GM19463 (cell line): ENCODE measurements at regions not wholly inside any gene's neighbourhood (a gene's known extent, or its start where the extent isn't known, plus 50 kb on each side); places are given as distances from the start of the nearest gene placed in this dataset.

Experiments used
- ATAC-seq: cut with Tn5 transposase; IDR thresholded peaks from one replicate; pipeline ENCODE4 v1.9.1; 2021; ENCODE audit warnings: mild to moderate bottlenecking, moderate library complexity; ENCODE audit not compliant: unreplicated experiment

DNA sequence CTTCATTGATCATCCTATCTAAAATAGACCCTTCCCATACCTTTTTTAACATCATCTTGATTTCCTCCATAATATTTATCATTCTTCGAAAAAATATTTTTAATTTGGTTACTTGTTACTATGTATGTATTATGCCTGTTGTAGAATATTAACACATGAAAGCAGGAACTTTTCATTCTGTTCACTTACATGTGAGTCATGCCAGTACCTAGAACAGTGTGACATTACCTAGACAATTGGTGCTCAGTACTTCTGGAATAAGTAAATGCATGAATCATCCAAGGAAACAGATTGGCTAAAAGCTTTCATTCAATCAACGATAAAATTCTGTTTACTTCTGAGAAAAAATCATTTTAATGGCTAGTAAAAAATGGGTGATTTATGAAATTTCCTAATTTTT lies 76.4 kb downstream of the CXXC4 start:
- ATAC-seq = no peak

DNA sequence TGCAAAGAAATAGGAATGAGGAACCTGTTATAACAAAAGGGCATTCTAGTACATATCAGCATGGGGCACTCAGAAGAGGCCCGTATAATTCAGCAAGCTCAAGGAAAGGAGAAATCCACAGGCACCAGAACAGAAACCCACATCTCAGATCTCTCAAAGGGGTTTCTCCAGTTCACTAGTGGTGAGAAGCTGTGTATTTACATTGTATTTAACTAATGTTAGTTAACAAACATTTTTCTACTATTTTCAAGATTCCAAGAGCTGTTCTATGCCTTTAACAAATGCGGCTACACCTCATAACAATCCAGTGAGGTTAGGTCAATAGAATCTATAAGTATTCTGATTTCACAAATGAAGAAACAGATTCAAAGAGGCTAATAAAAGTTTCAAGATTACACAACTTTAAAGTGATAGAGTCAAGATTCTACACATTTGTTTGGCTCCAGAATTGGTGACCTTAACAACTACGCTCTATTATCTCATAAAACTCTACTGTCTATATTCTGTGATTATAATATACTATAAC lies 77.3 kb downstream of the CXXC4 start:
- no peak for ATAC-seq

DNA sequence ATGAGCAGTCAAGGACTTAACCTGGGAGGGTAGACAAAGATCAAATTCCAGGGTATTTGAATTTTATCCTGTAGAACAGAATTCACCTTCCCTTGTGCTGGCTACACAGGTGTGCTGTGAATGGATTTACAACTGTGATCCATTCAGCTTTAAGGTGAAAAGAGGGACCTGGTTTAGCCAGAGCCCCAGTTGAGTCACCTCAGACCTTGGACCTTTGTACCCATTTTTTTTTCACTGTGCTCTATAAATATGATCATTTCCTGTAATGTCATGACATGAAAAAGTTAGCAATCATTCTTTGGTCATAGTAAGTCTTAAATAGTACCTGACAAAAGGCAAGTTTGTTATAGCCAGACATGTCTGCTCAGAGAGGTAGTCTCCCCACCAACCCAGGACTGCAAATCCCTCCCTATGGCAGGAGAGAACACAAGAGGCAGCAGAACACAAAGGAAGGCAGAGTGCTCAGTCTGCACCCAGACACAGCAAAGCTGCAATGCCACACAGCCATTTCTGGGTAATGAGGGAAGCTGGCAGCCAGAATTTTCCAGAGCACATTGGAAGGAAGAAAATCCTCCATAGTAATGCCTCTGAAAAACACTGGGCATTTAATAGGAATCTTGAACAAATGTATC lies 77.9 kb downstream of the CXXC4 start:
- no peak for ATAC-seq

DNA sequence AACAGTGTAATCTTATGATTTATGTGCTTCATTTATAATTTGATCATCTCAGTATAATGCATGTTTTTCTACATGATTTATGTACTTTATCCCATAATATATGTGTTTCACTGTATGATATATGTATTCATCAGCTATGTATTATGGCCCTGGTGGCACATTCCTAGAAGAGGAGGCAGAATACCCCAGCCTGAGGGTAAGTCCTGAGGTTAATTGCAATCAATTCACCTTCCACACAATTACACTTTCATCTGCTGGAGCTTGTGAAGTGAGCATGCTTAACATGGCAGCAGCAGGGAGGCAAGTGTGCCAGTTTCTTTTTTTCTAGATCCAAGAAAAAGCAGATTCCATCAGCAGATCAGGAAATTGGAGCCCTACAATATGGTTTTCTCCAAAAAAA lies 81.2 kb downstream of the CXXC4 start:
- no peak for ATAC-seq

DNA sequence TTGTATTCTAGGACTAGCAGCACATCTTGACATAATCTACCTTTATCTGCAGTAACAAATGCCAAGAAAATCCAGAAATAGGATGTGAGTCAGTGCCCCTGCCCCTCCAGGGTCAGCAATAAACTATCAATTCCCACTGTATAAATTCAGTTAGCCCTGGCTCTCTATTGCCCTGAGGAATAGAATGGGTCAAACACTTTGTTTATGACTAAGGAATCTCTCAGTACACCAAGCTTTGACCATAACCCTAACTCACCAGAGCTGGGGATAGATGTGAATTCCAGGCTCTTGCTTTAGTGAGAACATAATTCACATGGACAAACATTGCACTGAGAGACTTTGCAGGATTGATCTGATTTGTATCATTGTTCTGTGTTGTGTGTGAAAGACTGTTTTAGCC lies 82.3 kb downstream of the CXXC4 start:
- ATAC-seq = no peak

DNA sequence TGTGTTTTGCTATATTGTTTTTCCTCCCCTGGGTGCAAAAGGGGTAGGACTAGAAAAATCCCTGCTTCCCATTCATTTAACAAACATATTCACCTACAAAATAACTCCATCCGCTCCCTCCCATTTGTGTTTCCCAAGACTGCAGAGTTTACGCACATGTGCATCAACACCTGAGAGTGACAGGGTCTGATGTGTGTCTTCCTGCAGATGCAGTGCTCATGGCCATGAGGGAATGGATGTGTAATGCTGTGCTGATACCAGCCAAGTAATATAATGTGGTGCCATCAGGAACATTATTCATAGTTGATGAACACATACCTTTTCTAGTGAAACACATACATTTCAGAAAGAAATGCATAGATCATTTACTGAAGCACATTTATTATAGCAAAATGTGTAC lies 83.2 kb downstream of the CXXC4 start:
- no peak for ATAC-seq

DNA sequence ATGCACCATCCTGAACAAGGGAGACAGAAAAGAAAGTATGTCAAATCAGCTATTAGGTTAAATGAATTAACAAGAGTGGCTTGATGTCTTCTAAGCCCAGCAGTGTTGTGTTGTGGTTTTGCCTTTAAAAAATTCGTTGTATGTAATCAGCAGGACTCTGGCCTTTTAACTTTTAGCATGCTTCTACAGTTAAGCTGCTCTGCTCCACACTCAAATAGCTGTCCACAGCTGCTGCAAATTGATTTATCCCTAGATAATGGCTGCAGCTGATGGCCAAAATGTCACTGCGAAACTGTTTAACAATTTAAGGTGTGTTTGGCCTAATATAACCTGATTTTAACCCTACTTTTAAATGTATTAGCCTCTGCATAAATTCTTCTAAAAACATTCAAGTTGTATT lies 85.8 kb downstream of the CXXC4 start:
- no peak for ATAC-seq

DNA sequence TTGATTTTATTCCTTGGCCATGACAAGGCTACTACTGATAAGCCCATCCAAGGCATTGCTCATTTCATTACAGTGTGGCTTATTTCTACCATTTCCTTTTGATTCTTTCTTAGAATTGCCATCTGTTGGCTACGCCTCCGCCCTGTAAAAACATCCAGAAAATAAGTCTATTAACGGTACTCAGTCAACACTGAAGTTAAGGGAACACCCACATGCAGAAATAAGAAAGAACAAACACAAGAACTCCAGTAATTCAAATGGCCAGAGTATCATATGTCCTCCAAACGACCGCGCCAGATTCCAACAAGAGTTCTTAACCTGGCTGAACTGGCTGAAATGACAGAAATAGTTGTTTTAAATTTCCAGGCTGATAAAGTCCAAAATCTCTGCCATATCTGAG lies 90.3 kb downstream of the CXXC4 start:
- no peak for ATAC-seq

DNA sequence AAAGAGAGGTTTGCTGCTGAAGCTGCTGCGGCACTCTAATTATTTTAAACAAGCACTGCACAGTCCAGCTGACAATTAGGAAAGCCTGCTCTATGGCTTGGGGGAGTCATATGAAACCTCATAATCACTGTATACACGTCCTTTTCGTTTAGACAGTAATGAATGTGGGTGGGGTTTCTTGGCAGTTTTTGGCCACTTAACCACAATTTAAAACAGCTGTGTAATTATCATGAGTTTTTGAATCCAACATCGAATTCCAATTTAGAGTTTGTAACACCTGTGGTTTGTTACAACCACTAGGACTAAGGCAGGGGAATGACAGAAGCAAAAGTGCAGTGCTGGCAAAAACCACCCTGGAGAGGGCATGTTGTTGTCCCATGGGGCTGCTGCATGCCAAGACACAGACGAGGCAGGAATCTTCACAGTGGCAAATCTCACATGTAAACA lies 99.5 kb downstream of the CXXC4 start:
- no peak for ATAC-seq

DNA sequence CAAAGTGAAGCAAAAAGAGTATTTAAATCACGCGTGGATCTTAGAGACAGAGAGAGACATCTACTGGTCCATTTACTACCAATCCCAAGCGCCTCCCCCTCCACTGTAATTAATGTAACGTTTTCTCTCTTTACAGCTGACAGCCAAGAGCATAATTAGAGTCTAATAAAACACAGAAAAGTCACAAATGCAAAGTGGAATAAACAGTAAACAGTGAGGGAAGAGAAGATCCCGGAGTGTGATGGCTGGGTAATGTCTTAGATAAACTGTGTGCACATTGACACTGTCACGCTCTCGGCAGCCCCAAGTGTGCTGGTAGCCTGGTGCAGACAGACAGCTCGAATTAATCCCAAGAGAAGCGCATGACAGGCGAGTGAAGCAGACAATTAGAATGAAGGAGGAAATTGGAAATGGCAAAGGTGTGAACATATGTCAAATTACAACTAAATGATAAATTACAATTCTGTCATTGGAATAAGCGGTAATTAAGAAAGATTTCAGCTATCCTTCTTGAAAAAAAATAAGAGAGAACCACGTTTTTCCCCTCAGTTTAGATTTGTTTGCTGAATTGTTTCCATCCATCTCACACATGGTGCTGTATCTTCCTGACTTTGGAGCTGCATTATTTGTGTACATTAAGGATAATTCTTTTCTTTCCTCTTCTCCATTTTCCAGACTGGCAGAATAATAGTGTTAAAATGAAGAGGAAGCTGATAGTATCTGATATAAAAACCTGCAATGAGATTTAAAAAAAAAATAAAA lies 100.1 kb downstream of the CXXC4 start:
- no peak for ATAC-seq

DNA sequence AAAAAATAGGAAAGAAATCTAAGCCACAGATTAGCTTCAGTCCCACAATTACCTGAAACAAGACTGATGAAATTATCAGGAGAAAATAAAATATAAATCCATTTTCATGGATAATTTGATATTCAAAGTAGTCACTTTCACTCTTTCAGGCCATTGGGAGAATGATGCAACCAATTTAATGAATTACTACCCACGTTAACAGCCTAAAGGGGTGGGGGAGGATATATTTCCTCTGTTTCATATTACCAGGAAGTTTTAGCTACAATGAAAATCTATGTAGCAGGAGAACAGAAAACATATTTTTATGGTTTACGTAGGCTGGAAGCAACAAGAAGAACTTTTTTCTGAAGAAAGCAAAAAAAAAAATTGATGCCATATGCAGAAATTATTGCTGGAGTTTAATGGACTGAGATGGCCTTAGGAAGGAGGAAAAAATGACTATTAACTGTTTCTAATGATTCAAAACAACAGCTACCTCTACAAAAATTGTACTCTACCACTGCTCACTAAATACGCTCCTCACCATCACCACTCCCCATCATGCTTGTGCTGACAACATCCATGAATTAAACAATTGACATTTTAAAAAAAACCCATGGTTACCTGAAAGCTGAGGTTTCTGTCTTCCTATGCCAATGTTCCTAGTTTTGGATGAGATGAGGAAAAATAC lies 100.9 kb downstream of the CXXC4 start:
- ATAC-seq = no peak

DNA sequence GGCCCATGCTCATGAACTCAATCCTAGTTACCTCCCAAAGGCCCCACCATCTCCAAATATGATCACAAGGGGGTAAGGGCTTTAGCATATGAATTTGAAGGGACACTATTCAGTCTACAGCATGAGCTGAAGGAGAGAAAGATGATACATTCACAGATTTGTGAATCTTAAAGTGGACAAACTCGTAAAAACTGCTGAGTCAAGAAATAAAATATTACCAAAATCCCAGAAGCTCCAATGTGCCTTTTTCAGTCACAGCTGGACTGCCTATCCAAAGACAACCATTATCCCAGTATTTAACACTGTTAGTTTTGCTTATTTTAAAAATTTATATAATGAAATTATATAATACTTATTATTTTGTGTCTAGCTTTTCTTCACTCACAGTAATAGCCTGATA lies 109.0 kb downstream of the CXXC4 start:
- ATAC-seq = no peak

DNA sequence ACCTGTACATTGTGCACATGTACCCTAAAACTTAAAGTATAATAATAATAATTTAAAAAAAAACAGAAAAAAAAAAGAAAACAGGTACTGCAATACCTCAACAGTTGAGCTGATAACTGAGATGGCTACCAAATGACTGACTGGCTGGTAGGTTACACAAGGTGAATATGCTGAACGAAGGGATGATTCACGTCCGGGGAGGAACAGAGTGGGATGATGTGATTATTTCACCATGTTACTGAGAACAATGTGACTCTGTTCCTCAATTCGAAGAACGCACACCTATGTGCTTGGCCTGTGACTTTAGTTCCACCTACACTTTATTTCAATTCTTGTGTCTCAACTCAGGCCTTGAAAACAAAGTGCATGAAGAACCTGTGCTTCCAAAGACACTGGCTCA lies 111.7 kb downstream of the CXXC4 start:
- ATAC-seq = no peak

DNA sequence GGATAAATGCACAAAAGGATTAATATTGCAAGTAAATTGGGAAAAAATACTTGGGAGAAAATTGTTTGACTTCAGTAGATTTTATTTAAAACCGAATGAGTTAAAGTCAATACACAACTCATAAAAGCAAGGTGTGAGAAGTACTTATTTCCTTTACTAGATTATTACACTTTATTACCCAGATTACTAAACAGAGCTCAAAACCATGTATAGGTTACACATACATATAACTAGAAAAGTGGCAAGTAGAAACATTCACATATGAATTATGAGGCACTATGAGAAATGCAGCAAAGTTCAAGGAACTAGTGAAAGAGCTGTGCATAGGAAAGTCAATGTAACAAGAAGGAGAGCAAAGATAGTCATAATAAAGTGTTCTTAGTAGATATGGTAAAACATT lies 113.0 kb downstream of the CXXC4 start:
- no peak for ATAC-seq

DNA sequence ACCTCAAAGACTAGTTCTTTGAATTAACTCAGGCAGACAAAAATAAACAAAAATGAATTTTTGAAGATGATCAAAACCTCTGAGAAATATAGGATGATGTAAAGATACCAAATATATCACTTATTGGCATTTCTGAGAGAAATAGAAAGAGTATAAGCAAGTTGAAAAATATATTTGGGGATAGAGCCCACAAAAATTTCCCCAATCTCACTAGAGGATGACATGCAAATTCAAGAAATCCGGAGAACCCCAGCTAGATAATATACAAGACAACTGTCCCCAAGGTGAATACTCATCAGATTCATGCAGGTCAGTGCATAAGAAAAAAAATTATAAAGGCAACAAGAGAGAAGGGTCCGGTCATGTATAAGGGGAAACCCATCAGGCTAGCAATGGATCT lies 129.1 kb downstream of the CXXC4 start:
- ATAC-seq = no peak

DNA sequence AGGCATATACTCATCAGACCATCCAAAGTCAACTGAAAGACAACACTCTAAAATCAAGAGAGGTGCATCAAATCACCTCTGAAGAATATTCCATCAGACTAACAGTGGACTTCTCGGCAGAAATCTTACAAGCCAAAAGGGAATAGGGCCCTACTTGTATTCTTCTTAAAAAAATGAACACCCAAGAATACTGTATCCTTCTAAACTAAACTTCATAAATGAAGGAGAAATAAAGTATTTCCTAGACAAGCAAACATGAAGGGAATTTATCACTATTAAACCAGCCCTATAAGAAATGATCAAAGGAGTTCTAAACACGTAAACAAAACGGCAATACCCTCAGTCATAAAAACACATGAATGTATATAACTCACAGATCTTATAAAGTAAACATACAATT lies 141.2 kb downstream of the CXXC4 start:
- ATAC-seq = no peak

DNA sequence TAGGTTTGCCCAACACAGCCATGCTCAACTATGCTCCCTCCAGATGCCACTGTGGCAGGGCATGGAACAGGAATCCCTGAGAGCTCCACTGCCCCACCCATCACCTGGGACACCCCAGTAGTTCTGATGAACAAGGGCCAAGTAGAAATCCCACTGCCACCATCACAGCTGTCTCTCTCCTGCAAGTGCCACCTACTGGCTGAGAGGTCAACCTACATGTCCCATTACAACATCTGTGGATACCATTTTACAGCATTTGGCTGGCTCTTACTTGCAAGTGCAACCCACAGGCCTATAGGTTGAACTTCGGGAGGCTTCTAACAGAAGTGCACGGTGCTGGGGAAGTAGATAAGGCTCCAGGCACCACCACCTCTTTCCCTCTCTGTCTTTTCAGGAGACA lies 142.5 kb downstream of the CXXC4 start:
- ATAC-seq = no peak

DNA sequence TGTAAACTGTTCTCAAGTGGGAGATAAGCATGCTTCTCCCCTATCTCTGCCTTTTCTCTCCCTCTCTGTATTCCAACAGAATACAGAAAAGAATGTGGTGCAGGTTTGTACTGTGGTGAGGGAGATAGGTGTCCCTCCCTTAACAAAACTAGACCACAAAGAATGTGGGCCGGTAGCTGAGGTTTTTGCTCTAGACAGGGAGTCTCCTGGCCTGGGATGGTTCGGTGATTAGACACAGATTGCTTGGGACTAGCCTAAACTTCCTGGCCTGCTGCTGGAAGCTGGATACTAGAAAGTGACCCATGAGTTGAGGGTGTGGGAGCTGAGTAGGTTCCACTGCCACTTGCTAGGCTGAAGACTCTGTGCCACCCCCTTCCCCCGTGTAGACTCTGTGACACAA lies 143.0 kb downstream of the CXXC4 start:
- no peak for ATAC-seq

DNA sequence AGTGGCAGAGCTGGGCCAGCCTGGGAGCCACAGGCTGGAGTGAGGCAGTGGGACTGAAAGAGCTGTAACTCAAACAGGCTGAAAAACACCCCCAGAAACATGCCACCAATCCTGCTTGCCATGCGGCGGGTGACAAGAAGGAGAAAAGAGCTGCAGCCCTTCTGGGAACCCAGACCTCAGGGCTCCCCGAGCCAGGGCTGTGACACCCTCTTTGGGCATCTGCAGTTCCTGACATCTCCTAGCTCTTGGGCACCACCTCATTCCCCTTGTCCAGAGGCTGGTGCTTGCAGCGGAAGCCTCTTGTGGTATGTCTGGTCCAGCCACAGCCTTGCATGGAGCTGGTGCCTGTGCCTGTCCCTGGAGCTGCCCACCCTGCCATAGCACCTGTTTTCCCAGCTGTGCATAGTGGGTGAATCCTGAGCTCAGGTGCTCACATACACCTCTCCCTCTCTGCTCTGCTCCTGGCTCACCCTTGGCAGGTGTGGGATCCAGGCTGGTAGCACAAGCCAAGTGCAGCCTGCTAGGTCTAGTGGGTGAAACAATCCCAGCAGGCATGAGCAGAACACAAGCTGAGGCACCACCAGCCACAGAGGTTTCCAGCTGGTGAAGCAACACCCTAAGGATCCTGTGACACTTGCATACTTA lies 149.0 kb downstream of the CXXC4 start:
- ATAC-seq = no peak

DNA sequence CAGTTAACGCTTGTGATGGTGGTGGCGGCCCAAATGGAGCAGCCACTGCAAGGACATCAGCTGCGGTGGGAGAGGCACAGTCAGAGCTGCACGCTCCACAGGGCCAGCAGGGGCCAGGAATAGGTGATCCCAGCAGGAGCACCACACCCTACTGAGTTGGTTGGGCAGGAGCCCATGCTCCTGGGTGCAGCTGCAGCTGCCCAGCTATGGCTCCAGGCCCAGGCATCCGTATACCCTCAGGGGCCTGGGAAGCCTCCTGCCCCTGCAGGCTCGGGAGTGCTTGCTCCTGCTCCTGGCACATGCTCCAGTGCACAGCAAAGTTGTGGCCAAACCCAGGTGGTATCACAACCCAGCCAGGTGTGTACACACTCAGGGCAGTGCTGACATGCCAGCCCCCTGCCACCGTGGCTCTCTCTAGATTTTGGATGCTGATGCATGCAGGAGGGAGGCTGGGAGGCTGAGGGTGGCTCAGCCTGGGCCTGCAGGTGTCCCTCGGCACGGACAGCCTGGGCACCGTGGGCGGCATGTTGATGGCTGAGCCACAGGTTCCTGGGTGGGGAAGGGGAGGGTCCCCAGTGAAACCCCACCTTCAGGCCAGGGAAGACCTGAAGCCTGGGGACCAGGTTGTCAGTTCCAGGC lies 150.2 kb downstream of the CXXC4 start:
- ATAC-seq = no peak

DNA sequence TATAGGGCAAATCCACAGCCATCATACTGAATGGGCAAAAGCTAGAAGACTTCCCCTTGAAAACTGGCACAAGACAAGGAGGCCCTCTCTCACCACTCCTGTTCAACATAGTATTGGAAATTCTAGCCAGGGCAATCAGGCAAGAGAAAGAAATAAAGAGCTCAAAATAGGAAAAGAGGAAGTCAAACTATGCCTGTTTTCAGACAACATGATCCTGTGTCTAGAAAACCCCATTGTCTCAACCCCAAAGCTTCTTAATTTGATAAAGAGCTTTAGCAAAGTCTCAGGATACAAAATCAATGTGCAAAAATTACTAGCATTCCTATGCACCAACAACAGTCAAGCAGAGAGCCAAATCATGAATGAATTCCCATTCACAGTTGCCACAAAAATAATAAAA lies 160.3 kb downstream of the CXXC4 start:
- no peak for ATAC-seq
